ENCODE measurements at regions not wholly inside any gene's neighbourhood (a gene's known extent, or its start where the extent isn't known, plus 50 kb on each side); places are given as distances from the start of the nearest gene placed in this dataset.

- 81 to 88% methylated on average over 5 of the region's 5 CpGs for WGBS, 2 donors
- no peaks in the 10 kb centered on the region for H3K36me3 ChIP-seq (ENCODE audit: control insufficient read depth in 4 of 4, insufficient read depth in 4 of 4, low read length in 4 of 4)
- no peaks in the 10 kb centered on the region for H3K9me3 ChIP-seq (ENCODE audit: control insufficient read depth in 4 of 4, insufficient read depth in 3 of 4, low read length in 3 of 4)
- no peak for ATAC-seq (ENCODE audit: insufficient read depth, low FRiP score)
- no peaks in the 10 kb centered on the region for H3K4me1 ChIP-seq (ENCODE audit: control insufficient read depth in 5 of 5, insufficient read depth in 5 of 5, low read length in 5 of 5)
- no peaks in the 10 kb centered on the region for H3K27me3 ChIP-seq (ENCODE audit: control insufficient read depth in 3 of 3, insufficient read depth in 3 of 3, low read length in 2 of 3)
- H3K4me3 ChIP-seq = no peak overlapping the region
- no peak overlapping the region for H3K27ac ChIP-seq (ENCODE audit: low read depth in 1 of 2, low read length in 1 of 2)
- no peak for DNase-seq
- H3K9ac ChIP-seq (ENCODE audit: insufficient read depth in 1 of 2, low read length in 2 of 2) = no peak overlapping the region
- TF ChIP-seq, protein P1, sequence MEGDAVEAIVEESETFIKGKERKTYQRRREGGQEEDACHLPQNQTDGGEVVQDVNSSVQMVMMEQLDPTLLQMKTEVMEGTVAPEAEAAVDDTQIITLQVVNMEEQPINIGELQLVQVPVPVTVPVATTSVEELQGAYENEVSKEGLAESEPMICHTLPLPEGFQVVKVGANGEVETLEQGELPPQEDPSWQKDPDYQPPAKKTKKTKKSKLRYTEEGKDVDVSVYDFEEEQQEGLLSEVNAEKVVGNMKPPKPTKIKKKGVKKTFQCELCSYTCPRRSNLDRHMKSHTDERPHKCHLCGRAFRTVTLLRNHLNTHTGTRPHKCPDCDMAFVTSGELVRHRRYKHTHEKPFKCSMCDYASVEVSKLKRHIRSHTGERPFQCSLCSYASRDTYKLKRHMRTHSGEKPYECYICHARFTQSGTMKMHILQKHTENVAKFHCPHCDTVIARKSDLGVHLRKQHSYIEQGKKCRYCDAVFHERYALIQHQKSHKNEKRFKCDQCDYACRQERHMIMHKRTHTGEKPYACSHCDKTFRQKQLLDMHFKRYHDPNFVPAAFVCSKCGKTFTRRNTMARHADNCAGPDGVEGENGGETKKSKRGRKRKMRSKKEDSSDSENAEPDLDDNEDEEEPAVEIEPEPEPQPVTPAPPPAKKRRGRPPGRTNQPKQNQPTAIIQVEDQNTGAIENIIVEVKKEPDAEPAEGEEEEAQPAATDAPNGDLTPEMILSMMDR (IDR thresholded peaks at IDR 0.05; ENCODE audit: control extremely low read depth, extremely low read depth) = no peak
Measured at GRCh38 chr14:97073622-97074021, 276.4 kb downstream of the VRK1 start.

GRCh38 chr14:97074456-97074855 is 277.3 kb downstream of the VRK1 start:
- no peaks in the 10 kb centered on the region for H3K27me3 ChIP-seq (ENCODE audit: control insufficient read depth in 3 of 3, insufficient read depth in 3 of 3, low read length in 2 of 3)
- no peaks in the 10 kb centered on the region for H3K4me1 ChIP-seq (ENCODE audit: control insufficient read depth in 5 of 5, insufficient read depth in 5 of 5, low read length in 5 of 5)
- WGBS, 2 donors = 71 to 80% methylated on average over 6 of the region's 6 CpGs
- H3K4me3 ChIP-seq = no peak overlapping the region
- DNase-seq (no peak), ATAC-seq (ENCODE audit: insufficient read depth, low FRiP score) (no peak)
- no peak overlapping the region for H3K27ac ChIP-seq (ENCODE audit: low read depth in 1 of 2, low read length in 1 of 2)
- TF ChIP-seq, protein P1 (IDR thresholded peaks at IDR 0.05; ENCODE audit: control extremely low read depth, extremely low read depth) = no peak
- H3K36me3 ChIP-seq (ENCODE audit: control insufficient read depth in 4 of 4, insufficient read depth in 4 of 4, low read length in 4 of 4) = no peaks in the 10 kb centered on the region
- no peak overlapping the region for H3K9ac ChIP-seq (ENCODE audit: insufficient read depth in 1 of 2, low read length in 2 of 2)
- H3K9me3 ChIP-seq (ENCODE audit: control insufficient read depth in 4 of 4, insufficient read depth in 3 of 4, low read length in 3 of 4) = no peaks in the 10 kb centered on the region

DNA sequence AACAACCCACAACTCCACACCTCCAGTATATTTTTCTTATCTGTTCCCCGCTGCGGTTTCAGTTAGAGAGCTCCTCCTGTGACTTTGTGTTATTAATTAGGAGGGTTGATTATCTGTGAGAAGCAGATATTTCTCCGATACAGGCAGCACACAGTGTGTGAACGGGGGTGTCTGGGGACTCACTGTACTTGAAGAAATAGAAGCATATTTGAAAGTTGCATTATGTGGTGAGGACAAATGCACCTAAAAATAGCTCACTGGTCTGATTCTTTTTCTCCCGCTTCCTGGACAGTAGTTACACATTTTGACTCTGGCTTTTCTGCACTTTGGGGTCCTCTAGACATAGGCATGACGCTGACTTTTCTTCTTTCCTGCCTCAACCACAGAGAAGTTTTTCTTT is 277.7 kb downstream of the VRK1 start:
- Histone ChIP-seq H3K9ac (ENCODE audit: insufficient read depth in 1 of 2, low read length in 2 of 2) (no peak overlapping the region), H3K4me3 (no peak overlapping the region), H3K9me3 (ENCODE audit: control insufficient read depth in 4 of 4, insufficient read depth in 3 of 4, low read length in 3 of 4) (no peaks in the 10 kb centered on the region), H3K36me3 (ENCODE audit: control insufficient read depth in 4 of 4, insufficient read depth in 4 of 4, low read length in 4 of 4) (no peaks in the 10 kb centered on the region), H3K4me1 (ENCODE audit: control insufficient read depth in 5 of 5, insufficient read depth in 5 of 5, low read length in 5 of 5) (no peaks in the 10 kb centered on the region), H3K27me3 (ENCODE audit: control insufficient read depth in 3 of 3, insufficient read depth in 3 of 3, low read length in 2 of 3) (no peaks in the 10 kb centered on the region), H3K27ac (ENCODE audit: low read depth in 1 of 2, low read length in 1 of 2) (no peak overlapping the region)
- ATAC-seq (ENCODE audit: insufficient read depth, low FRiP score) = no peak
- DNase-seq = no peak
- TF ChIP-seq, protein P1 (IDR thresholded peaks at IDR 0.05; ENCODE audit: control extremely low read depth, extremely low read depth) = no peak
- WGBS, 2 donors = 12 to 25% methylated on average over 6 of the region's 6 CpGs

DNA sequence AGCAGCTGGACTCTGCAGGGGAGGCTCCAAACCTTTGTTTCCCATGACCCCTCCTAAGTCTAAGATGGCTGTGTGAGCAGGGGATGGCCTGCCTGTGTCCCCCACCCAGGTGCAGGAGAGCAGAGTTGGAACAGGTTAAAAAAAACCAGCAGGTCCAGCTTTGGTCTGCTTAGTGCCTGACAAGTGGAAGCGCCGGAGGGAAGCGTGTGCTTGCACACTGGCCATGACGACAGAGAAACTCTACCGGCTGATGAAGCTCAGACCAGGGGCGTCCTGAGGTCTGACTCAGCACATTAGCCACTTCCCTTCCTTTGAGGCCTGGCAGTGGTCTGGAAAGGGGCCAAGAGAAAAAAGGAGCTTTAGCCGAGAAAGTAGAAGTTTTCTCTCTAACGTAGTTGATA is 280.1 kb downstream of the VRK1 start:
- 1 to 6% methylated on average over 8 of the region's 8 CpGs for WGBS, 2 donors
- ATAC-seq (ENCODE audit: insufficient read depth, low FRiP score) = no peak
- H3K9ac ChIP-seq (ENCODE audit: insufficient read depth in 1 of 2, low read length in 2 of 2) = no peak overlapping the region

More for the DNA sequence above, 280.1 kb downstream of the VRK1 start:
- Histone ChIP-seq H3K27ac (ENCODE audit: low read depth in 1 of 2, low read length in 1 of 2) (no peak overlapping the region), H3K4me3 (no peak overlapping the region), H3K27me3 (ENCODE audit: control insufficient read depth in 3 of 3, insufficient read depth in 3 of 3, low read length in 2 of 3) (no peaks in the 10 kb centered on the region), H3K4me1 (ENCODE audit: control insufficient read depth in 5 of 5, insufficient read depth in 5 of 5, low read length in 5 of 5) (no peaks in the 10 kb centered on the region), H3K36me3 (ENCODE audit: control insufficient read depth in 4 of 4, insufficient read depth in 4 of 4, low read length in 4 of 4) (no peaks in the 10 kb centered on the region), H3K9me3 (ENCODE audit: control insufficient read depth in 4 of 4, insufficient read depth in 3 of 4, low read length in 3 of 4) (no peaks in the 10 kb centered on the region)
- peak; percentile 27 to 58 (median 50) for DNase-seq
- TF ChIP-seq, protein P1 (IDR thresholded peaks at IDR 0.05; ENCODE audit: control extremely low read depth, extremely low read depth) = no peak

All from lung (tissue), 11 donors.